Hepatic stellate cell (primary cell): ENCODE measurements at regions not wholly inside any gene's neighbourhood (a gene's known extent, or its start where the extent isn't known, plus 50 kb on each side); places are given as distances from the start of the nearest gene placed in this dataset.

Experiments
- DNase-seq: peaks from one replicate; pipeline ENCODE4 v3.0.0; 2011; ENCODE audit warnings: low spot score

- DNase-seq = no peak
Observed at GRCh38 chr16:55271945-55272513, 52.0 kb upstream of the IRX6 start.

GRCh38 chr16:55272744-55273143, 51.3 kb upstream of the IRX6 start:
- DNase-seq = no peak

GRCh38 chr16:55273356-55273755, 50.6 kb upstream of the IRX6 start:
- DNase-seq = no peak

GRCh38 chr16:55273959-55274358, 50.0 kb upstream of the IRX6 start:
- no peak for DNase-seq
